Choroid plexus epithelial cell (primary cell): ENCODE measurements at regions not wholly inside any gene's neighbourhood (a gene's known extent, or its start where the extent isn't known, plus 50 kb on each side); places are given as distances from the start of the nearest gene placed in this dataset.
"Not testable (repeated sequence)": the region's sequence is repeated elsewhere in the genome, so short reads cannot be mapped to it uniquely, and the experiment has no call there.

Source experiments
- DNase-seq: peaks from one replicate; pipeline ENCODE4 v3.0.0-alpha.2; 2010; ENCODE audit warnings: low read depth
- H3K4me3 ChIP-seq: 2 replicates; pipeline ENCODE4 v1.5.1; 2011; ENCODE audit warnings: low read depth, mild to moderate bottlenecking, control low read depth, low read length, moderate library complexity
- CTCF ChIP-seq: conservative IDR thresholded peaks from 2 replicates; pipeline ENCODE4 v1.5.1; 2011; ENCODE audit warnings: low read depth, mild to moderate bottlenecking, control low read depth, inconsistent platforms, low read length, moderate library complexity

GRCh38 chr3:182139627-182140357, 428.1 kb downstream of the SOX2 start:
- no peak overlapping the region for H3K4me3 ChIP-seq
- TF ChIP-seq CTCF, result no peak
- no peak for DNase-seq

GRCh38 chr3:182142928-182143327, 431.2 kb downstream of the SOX2 start:
- H3K4me3 ChIP-seq, result no peak overlapping the region
- no peak for DNase-seq
- no peak for TF ChIP-seq CTCF

- no peak overlapping the region for H3K4me3 ChIP-seq
- TF ChIP-seq CTCF, result no peak
- DNase-seq, result no peak
These were observed 432.2 kb downstream of the SOX2 start for GRCh38 chr3:182143903-182144302.

- DNase-seq, result no peak
- no peak for TF ChIP-seq CTCF
- no peak overlapping the region for H3K4me3 ChIP-seq
These were observed 436.6 kb downstream of the SOX2 start for GRCh38 chr3:182148360-182148759.

- no peak for DNase-seq
- no peak overlapping the region for H3K4me3 ChIP-seq
- no peak for TF ChIP-seq CTCF
These were observed 437.9 kb downstream of the SOX2 start for GRCh38 chr3:182149594-182149993.

GRCh38 chr3:182156326-182156725, 444.6 kb downstream of the SOX2 start:
- DNase-seq, H3K4me3 ChIP-seq: not testable (repeated sequence)

GRCh38 chr3:182165234-182165633, 453.5 kb downstream of the SOX2 start:
- no peak for TF ChIP-seq CTCF
- peak; percentile 2 for DNase-seq
- H3K4me3 ChIP-seq, result no peak overlapping the region
